G401.6 (cell line): ENCODE measurements at regions not wholly inside any gene's neighbourhood (a gene's known extent, or its start where the extent isn't known, plus 50 kb on each side); places are given as distances from the start of the nearest gene placed in this dataset.

Source experiments
- FAIRE-seq: peaks from 2 replicates; lab custom pipeline; 2012; peaks lifted over from hg19 to GRCh38; lab: Jason Lieb, UNC

- no peak for FAIRE-seq
Observed at GRCh38 chr12:105930557-105931503, 207.9 kb downstream of the NUAK1 start.

DNA sequence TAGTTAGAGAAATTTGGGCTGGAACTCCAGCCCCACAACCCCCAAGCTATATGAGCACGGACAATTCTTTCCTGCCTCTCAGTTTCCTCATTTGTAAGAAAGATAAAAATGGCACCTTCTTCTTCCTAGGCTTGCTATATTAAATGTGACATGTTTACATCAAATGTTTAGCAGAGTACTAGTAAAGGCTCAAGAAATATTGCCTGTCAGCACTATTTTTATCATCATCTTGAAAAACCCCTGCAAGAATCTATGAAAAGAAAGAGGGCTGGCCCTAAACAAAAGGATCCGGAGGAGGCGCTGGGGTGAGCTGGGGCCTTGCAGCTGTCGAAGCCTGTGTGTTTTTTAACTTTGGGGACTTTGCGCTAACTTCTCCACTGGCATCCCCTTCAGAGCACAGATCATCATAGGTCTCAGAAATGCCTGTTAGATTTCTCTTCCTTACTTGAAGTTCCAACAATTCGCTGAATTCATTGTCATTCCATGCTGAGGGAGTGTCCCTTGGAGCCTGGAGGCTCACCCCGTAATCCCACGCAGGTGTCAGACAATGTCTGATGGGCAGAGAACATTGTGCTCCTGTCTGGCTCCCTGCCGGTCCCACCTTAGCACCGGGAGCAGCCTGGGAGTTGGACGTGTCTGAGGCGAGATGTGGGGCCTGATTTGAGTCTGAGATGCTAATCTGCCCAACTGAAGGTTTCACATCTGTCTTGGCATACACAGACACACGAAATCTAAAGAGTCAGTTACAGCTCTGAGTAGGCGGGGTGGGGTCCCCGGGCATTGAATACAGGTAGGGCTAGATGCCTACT, 206.8 kb downstream of the NUAK1 start:
- FAIRE-seq: no peak

- no peak for FAIRE-seq
Observed at GRCh38 chr12:105933671-105934665, 204.8 kb downstream of the NUAK1 start.

DNA sequence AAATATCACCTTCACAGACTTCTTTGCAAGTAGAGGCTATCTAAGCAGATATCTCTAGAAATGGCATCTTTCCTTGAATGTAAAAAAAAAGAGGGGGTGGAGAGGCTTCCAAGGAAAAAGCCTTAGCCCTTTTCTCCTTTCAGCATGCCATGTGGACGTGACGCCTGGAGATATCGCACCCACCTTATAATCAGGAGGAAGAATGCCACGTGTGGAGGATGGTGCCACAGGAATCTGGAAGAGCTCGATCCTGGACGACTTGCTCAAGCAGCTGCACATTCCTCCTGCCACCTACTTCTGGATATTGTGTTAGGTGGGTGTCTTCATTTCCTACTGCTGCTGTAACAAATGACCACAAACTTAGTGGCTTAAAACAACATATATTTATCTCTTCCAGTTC, 203.6 kb downstream of the NUAK1 start:
- no peak for FAIRE-seq

- FAIRE-seq: no peak
Observed at GRCh38 chr12:105935981-105936380, 202.8 kb downstream of the NUAK1 start.

- FAIRE-seq: no peak
Observed at GRCh38 chr12:105936496-105936895, 202.3 kb downstream of the NUAK1 start.

GRCh38 chr12:105937009-105937408, 201.7 kb downstream of the NUAK1 start:
- no peak for FAIRE-seq

DNA sequence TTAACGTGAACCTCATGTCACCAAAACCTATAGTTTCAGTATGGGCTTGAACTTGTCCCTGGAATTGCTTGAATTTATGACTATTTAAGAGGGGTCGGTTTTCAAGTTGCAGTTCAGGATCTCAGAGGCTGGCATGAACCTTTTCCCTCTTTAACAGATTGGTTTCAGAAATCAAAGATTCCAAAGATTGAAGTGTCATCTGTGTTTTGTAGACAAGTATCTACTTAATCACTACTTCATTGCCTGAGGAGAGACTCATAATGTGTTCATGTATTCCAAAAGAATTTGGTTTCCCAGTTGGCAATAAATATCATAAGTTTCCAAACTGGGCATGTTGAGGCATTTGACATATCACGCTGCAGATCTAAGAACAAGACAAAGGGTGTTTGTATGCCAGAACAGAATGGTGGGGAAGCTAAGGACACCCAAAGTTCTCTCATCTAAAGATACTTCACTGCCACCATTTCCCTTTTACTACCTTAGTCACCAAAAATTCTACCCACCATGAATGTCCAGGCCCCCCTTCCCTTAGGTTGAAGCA, 199.5 kb downstream of the NUAK1 start:
- no peak for FAIRE-seq

DNA sequence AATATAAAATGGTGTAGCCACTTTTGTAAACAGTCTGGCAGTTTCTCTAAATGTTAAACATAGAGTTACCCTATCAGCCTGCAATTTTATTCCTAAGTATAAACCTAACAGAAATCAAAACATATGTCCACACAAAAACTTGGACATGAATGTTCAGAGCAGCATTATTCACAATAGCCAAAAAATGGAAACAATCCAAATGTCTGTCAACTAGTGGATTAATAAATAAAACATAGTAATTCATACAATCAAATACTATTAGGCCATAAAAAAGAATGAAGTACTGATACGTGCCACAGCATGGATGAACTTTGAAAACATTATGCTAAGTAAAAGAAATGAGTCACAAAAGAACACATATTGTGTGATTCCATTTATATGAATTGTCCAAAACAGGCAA, 196.5 kb downstream of the NUAK1 start:
- no peak for FAIRE-seq

DNA sequence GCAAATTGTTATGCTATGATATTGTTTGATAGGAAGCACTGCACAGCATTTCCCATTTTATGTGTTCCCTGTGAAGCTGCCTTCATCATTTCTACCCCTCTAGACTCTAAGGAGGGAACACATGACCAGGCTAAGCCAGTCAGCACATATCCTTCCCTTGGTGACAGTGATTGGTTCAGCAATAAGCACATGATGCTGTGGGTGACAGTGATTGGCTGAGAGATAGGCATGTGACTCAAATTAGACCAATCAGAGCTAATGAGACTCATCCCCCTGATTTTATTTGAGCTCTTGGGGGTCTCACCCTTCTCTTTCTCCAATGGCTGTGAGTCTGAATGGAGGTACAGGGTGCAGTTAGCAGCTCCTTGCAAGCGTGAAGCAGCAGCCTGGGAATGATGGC, 195.2 kb downstream of the NUAK1 start:
- FAIRE-seq: no peak

DNA sequence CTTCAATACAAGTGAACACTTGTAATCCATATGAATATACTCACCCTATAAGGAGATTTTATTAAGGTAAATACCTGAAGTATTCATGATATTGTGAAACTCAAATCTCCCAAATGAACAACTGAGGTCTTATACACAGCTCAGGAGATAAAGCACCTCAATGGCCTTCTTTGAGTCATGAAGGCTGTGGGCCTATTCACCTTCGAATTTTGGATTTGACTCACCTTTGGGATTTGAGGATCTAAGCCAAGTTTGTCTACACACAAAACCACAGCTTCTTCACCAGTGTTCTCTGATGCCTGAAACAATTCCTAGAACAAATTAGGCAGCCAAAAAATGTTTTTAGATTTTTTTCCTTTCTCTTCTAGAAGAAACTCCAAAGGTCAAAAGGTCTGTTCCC, 194.1 kb downstream of the NUAK1 start:
- FAIRE-seq: no peak

GRCh38 chr12:105945880-105946279, 192.9 kb downstream of the NUAK1 start:
- no peak for FAIRE-seq

GRCh38 chr12:105946493-105946901, 192.3 kb downstream of the NUAK1 start:
- FAIRE-seq: no peak

DNA sequence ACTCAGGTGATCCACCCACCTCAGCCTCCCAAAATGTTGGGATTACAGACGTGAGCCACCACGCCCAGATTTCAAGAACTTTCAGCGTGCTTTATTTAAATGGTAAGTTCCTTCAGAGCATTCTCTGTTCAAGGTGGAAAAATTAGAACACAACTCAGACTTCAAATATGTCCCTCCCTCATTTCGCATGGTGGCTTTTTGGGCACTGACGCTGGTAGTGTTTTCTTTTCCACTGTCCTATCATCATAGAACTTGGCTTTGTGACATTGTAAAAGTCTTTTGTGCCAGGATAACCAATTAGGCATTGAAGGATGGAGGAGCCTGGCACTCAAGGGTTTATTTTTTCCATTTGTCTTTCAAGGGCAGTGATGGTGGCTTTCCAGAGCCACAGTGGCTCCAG, 190.8 kb downstream of the NUAK1 start:
- no peak for FAIRE-seq

DNA sequence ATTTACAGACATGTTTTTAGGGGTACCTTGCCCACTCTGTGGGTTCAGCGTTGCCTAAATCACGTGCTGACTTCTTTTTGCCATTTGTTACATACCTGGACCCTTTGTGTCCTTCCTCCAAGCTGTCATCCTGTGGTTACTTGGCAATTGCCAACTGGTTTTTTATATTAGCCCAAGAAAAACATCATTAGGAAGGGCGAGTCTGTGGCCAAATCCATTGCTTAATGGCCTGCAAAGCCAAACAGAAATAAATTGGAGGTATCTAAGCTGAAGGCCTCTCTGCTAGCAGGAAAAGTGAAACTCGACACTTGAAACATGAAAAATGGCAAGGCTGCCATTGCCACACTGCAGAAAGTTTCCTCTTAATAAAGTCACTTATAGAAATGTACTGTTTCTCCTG, 190.4 kb downstream of the NUAK1 start:
- FAIRE-seq: no peak

DNA sequence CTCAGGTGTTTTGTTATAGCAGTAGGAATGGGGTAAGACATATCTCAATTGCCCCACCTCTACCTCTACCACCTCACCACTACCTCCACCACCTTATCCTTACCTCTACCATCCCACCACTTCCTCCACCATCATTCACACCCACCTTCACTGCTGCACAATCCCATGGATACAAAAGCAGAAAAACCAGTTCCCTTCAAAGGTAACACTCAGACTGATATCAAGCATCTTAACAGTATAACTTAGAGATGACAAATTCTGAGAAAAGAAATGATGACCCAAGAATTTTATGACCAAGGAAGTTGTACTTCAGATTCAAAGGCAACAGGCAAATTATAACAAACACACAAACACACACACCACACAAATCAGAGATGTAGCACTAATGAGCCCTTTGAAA, 189.4 kb downstream of the NUAK1 start:
- FAIRE-seq: no peak

DNA sequence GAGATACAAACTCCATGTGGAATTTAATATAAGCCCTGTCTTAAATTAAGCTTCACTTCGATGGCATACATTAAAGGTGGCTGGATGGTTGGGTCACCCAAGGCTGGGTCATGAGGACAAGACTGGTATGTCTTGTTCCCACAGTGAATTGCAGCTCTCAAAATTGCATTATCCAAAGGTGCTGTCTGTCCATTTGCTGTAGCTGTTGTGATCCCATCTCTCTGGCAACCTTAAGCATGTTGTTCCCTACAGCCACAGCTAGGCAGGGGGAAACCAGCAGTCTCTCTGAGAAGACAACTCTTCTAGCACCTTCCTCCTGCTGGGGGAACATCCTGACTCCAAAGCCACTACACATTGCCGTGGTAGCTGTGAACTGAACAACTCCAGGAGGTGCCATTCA, 187.0 kb downstream of the NUAK1 start:
- FAIRE-seq: no peak

- FAIRE-seq: no peak
Observed at GRCh38 chr12:105954951-105955931, 183.5 kb downstream of the NUAK1 start.

GRCh38 chr12:105955976-105956375, 182.8 kb downstream of the NUAK1 start:
- no peak for FAIRE-seq

GRCh38 chr12:105956662-105957457, 181.9 kb downstream of the NUAK1 start:
- FAIRE-seq: no peak
